K562 (cell line): ENCODE measurements at regions not wholly inside any gene's neighbourhood (a gene's known extent, or its start where the extent isn't known, plus 50 kb on each side); places are given as distances from the start of the nearest gene placed in this dataset.

ENCODE experiments used
- EHMT2 ChIP-seq: fragments of 450-650 bp; IDR thresholded peaks from 2 replicates; pipeline ENCODE4 v1.6.1; 2018; ENCODE audit warnings: antibody characterized with exemption
- TF ChIP-seq, protein P1 (sequence below): fragments of 200-600 bp; sonication (generic); IDR thresholded peaks from one replicate; pipeline ENCODE4 v1.6.1; 2012; ENCODE audit warnings: mild to moderate bottlenecking, low read depth, low read length, inconsistent platforms

DNA sequence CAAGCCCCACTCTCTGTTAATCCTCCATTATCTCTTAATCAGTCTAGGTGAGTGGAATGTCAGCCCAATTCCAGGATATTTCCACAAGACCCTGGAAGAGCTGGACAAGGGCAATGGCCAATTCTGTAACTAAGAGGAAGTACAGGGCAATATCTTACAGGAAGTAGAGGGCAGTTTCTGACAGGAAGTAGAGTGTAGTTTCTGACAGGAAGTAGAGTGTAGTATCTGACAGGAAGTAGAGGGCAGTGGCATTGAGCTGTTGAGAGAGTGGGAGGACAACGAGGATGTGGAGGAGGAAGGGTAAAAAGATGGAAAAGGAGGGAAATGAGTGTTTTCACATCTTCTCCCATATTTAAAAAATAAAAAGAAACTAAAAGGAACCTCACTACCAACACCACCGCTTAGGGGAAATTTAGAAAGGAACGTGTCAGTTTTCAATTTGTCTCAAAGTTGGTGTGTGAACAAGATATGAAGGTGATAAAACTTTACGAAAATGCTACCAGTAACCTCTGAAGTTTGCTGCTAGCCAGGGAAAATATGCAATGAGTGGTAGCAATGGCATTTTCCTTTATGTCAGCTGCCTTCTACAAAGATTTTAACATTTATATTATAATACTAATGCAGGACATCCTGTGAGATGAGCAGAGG lies 430.9 kb upstream of the HNRNPA3 start (continued):
- TF ChIP-seq, protein P1, sequence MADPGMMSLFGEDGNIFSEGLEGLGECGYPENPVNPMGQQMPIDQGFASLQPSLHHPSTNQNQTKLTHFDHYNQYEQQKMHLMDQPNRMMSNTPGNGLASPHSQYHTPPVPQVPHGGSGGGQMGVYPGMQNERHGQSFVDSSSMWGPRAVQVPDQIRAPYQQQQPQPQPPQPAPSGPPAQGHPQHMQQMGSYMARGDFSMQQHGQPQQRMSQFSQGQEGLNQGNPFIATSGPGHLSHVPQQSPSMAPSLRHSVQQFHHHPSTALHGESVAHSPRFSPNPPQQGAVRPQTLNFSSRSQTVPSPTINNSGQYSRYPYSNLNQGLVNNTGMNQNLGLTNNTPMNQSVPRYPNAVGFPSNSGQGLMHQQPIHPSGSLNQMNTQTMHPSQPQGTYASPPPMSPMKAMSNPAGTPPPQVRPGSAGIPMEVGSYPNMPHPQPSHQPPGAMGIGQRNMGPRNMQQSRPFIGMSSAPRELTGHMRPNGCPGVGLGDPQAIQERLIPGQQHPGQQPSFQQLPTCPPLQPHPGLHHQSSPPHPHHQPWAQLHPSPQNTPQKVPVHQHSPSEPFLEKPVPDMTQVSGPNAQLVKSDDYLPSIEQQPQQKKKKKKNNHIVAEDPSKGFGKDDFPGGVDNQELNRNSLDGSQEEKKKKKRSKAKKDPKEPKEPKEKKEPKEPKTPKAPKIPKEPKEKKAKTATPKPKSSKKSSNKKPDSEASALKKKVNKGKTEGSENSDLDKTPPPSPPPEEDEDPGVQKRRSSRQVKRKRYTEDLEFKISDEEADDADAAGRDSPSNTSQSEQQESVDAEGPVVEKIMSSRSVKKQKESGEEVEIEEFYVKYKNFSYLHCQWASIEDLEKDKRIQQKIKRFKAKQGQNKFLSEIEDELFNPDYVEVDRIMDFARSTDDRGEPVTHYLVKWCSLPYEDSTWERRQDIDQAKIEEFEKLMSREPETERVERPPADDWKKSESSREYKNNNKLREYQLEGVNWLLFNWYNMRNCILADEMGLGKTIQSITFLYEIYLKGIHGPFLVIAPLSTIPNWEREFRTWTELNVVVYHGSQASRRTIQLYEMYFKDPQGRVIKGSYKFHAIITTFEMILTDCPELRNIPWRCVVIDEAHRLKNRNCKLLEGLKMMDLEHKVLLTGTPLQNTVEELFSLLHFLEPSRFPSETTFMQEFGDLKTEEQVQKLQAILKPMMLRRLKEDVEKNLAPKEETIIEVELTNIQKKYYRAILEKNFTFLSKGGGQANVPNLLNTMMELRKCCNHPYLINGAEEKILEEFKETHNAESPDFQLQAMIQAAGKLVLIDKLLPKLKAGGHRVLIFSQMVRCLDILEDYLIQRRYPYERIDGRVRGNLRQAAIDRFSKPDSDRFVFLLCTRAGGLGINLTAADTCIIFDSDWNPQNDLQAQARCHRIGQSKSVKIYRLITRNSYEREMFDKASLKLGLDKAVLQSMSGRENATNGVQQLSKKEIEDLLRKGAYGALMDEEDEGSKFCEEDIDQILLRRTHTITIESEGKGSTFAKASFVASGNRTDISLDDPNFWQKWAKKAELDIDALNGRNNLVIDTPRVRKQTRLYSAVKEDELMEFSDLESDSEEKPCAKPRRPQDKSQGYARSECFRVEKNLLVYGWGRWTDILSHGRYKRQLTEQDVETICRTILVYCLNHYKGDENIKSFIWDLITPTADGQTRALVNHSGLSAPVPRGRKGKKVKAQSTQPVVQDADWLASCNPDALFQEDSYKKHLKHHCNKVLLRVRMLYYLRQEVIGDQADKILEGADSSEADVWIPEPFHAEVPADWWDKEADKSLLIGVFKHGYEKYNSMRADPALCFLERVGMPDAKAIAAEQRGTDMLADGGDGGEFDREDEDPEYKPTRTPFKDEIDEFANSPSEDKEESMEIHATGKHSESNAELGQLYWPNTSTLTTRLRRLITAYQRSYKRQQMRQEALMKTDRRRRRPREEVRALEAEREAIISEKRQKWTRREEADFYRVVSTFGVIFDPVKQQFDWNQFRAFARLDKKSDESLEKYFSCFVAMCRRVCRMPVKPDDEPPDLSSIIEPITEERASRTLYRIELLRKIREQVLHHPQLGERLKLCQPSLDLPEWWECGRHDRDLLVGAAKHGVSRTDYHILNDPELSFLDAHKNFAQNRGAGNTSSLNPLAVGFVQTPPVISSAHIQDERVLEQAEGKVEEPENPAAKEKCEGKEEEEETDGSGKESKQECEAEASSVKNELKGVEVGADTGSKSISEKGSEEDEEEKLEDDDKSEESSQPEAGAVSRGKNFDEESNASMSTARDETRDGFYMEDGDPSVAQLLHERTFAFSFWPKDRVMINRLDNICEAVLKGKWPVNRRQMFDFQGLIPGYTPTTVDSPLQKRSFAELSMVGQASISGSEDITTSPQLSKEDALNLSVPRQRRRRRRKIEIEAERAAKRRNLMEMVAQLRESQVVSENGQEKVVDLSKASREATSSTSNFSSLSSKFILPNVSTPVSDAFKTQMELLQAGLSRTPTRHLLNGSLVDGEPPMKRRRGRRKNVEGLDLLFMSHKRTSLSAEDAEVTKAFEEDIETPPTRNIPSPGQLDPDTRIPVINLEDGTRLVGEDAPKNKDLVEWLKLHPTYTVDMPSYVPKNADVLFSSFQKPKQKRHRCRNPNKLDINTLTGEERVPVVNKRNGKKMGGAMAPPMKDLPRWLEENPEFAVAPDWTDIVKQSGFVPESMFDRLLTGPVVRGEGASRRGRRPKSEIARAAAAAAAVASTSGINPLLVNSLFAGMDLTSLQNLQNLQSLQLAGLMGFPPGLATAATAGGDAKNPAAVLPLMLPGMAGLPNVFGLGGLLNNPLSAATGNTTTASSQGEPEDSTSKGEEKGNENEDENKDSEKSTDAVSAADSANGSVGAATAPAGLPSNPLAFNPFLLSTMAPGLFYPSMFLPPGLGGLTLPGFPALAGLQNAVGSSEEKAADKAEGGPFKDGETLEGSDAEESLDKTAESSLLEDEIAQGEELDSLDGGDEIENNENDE: no peak
- TF ChIP-seq EHMT2: peak; percentile 83
